ENCODE measurements at regions not wholly inside any gene's neighbourhood (a gene's known extent, or its start where the extent isn't known, plus 50 kb on each side); places are given as distances from the start of the nearest gene placed in this dataset.

DNA sequence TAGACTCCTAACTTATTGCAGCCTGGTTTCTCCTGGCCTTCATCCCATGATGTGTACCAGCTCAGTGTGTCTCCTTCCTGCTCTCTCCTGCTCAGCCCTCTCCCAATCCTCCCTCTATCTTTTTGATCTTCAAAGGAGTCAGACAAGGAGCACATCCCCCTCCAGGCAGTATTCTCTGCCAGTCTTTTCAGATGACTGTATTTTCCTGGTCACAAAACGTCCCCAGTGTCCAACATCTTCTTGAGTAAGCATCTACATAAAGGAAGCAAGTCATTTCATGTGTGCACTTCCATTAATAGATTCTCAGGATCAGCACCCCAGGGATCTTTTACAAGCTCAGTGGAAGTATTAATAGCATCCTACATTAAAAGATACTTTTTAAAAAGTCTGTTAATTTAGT, 148.9 kb upstream of the THBS1 start:
- peak in 1 of 4 experiments; percentile 48 for DNase-seq

DNA sequence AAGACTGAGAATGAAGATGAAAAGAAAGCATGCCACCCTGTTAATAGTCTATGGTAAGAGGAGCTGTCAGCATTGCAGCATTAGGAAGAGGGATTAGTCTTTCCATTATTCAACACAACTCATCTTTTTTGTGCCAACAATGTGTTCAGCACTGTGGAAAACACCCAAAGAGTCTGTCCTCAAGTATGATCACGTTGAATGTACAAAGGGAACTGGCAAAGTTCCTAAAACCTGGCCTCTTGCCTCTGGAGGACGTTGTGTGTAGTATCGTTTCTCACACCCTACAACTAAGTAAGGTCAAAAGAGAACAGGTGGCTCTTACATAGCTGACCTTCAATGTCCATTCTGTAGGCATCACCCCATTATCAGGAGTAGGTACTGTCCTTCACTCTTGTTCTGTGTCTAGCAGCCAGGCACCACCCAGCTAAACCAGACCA, 147.9 kb upstream of the THBS1 start:
- DNase-seq: peak in 1 of 4 experiments; percentile 34

DNA sequence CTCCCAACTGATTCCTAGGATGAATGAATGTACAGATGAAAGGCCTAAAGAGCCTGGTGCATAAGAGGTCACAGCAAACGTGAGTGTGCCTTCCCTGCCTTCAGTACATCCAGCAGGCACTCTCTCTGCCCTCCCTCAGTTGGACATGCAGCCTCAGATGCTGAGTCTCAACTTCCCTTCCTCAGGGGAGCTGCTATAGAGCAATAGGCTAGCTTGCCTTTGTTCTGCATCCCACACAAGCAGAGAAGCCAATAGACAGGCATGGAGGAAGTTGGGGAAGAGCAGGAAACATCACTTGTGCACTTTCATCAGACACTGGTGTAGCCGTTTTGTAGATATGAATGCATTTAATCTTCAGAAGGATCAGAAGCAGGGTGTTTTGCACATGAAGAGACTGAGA, 147.5 kb upstream of the THBS1 start:
- DNase-seq: peak; percentile 73 to 89 (median 84)

DNA sequence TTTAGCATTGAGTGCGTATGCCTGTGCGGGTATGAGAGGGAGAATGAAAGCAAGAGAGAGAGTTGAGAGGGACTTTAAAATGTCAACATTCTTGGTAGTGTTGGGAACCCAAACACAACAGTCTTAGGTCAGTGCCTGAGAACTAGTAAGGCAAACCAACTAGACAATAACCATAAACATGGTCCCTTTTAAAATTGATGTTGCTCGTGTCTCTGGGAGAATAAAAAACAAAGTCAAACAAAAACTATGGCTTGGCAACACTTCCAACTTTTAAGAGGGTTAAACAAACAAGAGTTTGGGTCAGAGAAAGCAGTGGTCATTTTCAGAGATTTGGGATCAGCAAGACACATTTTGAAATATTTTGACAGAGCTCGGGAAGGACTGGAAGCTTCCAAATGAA, 146.7 kb upstream of the THBS1 start:
- no peak for DNase-seq

DNA sequence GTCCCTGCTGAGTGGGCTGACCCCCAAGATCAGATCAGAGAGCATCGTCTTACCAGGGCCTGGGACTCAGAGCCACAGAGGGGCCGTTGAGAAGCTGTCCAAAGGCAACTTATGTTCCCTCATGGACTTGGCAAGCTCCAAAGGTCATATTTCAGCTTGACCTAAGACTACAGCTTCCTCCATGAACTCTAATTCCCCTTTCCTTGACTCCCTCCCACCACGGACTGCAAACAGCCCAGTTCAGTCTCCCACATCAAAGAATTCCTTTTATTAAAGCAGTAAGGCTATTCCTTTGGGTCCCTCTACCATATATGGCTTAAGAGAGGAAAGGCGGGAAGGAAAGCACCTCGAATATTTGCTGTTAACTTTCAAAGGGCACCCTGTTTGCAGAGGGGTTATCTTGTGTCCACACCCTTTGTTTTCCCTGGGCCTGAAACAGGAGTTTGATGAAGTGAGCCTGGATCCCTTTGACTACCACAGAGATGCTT, 146.1 kb upstream of the THBS1 start:
- DNase-seq: peak in 3 of 4 experiments; percentile 49 to 62 (median 57)

DNA sequence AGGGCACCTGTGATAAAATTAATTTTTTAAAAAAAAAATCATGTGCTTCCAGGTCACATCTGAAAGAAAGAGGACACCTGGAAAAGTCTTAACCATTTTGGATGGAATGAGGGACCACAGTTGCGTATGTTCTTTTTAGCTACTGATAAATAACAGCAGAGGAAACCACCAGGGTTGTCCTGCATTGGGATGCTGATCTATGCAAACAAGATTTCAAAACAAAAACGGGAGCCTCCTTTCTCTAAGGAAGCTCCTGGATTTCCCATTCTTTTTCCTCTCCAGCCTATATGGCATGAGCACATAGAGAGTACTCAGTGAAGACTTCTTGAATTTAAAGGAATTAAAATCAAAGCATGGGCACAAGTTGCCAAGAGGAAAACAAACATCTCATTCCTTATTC, 145.6 kb upstream of the THBS1 start:
- no peak for DNase-seq

DNA sequence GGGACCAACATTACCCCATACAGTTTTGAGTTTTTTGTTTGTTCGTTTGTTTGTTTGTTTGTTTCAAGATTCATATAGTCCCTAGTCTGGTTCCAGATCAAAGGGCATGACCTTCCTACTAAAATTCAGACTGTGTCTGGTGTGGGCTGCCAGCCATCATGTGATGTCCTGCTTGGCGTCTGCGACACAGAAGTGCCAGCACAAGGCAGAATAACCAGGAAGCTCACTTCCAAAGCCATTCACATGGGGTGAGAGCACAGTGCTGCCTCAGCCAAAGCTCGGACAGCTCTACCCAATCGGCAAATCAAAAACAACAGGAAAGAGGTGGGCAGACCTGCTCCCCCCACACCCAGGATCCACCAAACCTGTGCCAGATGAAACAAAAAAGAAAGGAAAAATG, 142.6 kb upstream of the THBS1 start:
- peak; percentile 73 to 85 (median 84) for DNase-seq

DNA sequence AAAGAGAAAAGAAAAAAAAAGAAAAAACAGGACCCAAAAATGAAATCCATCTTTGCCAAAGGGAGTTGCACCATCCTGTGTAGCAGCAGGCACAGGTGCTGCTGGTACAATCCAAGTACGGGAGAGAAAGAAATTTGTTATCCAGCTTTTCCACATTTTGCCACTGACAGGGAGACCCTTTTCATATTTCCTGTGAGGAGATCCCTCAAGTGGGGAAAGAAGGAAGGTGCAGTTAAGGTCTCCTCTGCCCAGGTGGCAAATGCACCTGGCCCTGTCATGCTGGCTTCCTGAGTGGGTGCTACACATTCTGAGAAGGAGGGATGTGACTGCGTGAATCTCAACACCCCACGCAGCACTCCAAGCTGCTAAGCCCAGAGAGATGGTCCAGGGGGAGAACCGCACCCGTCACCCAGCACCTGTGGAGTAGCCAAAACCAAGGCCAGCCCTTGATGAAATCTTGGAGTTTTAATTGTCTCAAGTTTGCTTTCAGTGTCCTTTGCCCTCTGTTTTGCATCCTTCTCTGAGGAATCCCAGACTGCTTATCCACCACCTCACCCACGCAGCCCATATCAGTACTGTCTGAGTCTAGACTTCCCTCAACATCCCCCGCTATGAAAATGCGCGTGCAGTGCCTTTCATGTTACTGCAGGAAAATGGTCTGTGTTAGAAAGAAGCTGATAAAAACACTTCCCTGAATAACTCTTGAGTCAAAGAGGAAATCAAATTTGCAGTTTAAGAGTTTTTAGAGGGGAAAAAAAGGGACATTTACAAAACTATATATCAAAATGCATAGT, 141.9 kb upstream of the THBS1 start:
- DNase-seq: peak; percentile 65 to 85 (median 83)

DNA sequence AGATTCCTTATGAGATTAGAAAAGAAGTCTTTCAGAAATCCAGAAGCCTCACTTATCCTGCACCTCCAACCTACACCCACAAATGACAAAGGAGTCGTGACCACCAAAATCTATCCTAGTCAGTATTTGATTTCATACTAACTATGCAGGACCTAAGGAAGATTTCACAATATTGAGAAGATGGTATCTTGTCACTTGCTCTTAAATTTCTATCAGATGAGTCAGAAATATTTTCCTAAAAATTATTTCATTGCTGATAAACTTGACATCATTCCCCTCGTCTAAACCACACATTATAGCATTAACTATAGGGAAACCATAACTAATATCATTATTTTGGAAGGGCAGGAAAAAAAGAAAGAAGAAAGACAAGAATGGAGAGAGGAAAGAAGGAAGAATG, 138.0 kb upstream of the THBS1 start:
- DNase-seq: no peak

DNA sequence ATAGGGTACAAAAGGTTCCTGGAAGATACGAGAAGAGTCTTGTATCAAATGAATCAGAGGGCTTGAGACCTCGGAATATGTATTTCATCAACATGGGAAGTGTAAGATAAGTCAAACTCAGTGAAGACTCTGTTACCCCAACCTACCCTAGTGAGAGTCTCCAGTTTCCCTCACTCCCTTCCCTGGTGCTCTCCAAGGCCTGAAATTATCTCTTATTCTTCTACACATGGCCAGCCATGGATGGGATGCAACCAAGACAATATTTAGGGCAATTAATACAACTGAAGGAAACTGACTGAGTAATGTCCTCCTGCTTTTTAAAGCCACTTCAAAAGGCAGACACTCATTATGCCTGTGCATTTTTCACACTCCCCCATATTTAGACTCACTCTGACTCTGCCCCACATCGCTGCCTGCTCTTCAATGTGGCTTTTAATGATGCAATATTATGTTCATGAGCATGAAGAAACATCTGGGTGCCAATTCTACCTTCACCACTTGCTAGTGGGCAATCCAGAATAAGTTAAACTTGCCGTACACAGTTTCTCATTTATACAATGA, 137.1 kb upstream of the THBS1 start:
- DNase-seq: no peak

DNA sequence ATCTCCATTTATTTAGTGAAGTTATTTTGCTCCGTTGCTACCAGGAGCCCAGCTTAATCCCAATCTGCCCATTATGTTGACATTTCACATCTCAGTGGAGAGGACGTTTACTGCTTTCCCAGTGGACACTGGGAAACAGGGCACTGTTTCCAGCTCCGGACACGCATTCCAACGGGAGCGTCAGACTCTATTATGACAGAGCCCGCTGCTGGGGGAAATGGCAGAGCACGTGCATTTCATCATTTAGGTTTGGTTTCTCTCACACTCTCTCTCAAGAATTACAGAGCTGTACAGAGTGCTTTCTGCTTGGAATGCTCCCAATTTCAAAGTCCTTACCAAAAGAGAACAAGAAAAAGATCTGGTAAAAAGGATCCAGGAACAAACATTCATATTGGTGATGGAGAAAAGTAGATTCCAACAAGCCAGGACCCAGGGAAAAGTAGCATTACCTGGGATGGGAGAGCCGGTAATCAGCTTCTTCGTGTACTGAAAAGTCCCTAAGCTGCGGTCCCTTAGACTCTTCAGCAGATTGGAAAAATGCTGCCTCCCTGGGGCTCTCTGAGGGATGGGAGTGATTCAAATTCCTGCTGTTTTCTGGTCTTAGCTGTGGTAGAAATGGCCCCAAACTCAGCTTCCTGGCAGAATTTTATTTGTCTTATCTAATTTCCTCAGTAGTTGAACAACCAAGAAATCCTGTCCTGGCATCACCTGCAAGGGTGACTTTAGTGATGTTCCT, 136.0 kb upstream of the THBS1 start:
- no peak for DNase-seq

DNA sequence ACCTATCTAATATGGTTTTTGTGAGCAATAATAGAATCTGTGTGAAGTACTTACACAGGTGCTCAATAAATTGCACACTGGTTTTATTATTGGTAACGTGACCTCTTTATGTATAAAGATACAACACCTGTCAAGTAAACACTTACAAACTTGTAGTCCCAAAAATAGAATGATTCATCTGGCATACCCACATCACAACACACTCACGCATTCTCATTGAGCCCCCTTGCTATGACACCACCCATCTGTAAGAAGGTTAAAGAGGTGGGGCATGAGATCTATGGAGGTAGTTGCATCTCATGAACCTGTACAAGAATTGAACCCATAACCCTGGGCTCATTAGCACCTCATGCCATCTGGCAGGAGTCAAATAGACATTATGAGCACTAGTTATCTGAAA, 134.9 kb upstream of the THBS1 start:
- no peak for DNase-seq

DNA sequence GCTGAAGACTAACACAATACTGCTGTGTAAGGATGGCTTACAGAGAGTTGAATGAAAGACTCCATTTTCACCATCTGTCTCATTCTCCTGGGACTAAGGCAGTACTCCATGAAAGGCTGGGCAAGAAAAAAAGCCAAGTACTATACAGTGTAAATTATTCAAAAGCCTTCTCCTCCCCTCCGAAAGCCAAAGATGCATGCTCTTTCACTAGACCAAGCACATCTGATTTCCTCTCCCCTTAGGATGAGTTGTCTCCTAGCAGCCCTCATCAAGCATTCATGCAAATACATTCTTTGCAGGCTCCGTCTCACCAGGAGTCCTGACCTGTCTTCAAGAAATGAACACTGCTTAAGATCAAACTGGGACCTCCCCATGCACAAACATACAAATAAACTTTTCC, 133.5 kb upstream of the THBS1 start:
- DNase-seq: no peak

DNA sequence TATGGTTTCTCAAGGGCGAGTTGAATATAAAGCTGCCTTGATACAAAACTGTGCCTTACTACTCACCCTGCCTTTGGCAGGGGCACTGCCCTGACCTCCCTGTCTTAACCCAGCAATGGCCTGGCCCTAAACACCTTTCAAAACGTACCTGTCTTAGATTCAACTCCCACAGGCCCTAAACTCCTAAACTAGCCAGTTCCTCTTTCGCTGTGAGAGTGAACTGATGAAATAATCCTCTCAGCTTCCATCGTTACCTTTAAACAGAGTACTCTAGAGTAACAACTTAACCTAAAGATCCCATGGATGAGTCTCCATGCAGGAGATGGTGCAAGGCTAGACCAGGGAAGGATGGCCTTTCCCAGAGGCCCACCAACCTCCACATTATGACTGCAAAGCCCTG, 133.0 kb upstream of the THBS1 start:
- no peak for DNase-seq

DNA sequence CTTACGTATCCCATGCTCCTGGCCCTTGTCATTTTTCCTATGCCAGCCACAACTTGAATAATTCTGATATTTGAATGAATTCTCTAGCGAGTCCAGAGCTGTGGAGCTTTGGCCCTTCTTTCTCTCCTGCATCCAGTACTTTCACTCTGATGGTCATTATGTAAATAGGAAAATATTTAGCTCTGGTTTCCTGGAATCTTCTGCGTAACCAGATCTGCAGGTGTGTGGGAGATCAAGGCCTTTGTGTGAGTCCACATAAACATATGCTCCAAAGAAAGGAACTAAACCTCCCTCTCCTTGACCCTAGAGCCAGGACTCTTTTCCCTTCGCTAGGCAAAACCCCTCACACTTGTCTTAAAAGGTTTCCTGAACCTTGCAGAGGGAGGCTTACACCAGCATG, 132.5 kb upstream of the THBS1 start:
- DNase-seq: no peak

DNA sequence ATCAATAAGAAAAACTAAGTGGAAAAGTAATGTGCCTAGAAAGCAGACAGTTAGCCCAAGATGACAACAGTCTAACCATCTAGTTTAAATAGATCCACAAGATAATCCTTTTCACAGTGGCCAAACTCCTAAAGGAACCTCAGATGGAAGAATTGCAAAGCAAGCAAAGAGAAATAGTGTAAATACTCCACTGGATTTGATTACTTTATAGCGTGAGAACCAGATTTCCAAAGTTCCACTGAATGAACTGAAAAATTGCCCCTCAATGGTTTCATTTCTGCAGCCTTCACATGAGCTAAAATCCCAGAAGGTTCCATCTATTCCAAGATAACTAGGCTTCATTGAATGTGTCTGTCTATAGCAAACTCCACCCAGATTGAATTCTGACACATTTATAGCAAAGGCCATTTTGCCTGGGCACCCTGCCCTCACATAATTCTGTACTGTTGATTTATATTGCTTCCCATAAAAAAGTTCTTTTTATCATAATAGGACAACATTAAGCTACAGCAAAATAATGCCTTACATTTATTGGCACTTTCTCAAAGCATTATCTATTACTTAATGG, 129.7 kb upstream of the THBS1 start:
- no peak for DNase-seq

DNA sequence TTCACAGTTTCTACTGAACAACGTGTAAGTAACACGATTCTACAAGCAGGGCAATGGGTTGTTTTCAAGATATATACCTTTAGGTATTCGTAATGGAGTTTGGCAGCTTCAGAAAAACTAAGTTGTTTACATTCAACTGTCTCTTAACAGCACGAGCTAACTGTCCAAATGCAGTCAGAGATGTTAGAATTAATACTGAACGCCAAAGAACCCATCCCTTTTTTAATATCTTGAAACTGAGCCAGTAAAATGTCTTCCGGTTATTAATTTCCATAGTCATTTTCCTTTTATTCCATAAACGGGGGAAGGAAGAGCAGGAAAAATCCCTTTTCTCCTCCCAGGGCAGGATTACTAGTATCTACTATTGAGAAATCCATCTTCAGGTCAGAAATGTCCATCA, 129.0 kb upstream of the THBS1 start:
- no peak for DNase-seq

DNA sequence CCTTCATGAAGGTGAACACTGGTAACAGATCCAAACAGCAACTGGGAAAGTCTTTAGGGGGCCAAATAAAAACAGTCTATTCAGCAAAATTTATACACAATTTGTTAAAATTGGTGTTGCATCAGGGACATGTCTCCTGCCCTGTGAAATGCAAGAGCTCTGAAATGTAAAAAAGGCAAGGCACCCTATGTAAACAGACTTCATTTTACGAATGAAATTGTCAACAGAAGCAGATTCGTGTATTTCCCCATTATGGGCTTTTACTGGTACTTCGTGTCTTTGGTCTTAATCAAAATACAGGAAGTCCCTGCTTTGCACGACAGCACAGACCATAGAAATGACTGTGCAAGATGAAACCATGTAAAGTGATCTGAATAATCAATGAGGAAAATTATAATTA, 127.3 kb upstream of the THBS1 start:
- DNase-seq: peak; percentile 75 to 94 (median 85)

DNA sequence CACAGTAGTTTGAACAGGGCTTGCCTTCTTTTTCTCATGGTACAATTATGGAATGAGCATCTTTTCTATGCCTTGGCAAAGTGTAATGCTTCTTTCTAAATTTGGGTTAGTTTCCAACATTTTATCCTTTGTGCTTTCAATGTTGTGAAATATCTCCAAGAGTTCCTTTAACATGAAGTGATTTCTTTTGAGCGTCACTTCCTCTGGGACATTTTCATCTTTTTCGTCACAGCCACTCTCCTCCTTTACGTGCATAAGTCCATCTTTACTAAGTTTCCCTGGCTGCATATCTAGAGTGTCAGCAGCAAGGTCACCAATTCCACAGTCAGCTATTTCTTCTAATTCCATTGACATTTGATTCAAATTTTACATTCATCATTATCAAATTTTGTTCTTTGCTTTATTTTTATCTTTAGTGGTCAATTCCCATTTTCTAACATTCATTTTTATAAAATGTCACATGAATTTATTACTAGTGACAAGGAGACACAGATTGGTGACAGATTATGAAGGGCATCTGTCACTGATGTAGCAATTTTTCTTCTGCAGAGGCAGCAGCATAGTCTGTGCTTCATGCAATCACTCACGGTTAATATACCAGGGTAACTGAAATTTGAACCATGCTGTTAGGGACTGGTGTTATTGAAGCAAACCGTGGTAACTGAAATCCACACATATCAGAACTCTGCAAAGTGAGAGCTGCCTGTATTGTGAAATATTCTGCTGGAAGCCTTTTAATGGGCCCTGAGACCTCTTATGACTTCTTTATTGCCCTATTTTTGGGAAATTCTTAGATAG, 126.5 kb upstream of the THBS1 start:
- DNase-seq: peak; percentile 51 to 85 (median 64)

DNA sequence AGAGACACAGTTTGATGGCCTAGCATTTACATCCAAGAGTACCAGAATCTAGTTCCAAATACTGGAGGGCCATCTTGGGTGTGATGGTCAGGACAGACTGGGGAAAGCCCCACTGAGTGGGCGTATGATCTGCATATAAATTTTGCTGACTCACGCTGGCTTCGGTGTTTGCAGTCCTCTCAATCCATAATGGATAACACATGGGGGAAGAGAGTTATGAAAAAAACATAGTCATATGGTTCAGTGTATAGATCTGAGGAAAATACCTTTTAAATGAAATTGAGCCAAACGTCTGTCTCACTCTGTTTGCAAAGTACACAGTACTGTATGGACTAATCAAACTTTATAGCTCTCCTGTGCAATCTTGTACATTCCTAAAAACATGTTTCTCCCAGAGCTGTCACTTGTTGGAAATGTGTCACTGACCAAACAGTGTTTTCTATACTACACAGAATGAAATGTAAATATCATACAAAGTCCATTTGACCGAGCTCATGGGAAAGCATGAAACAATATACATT, 125.3 kb upstream of the THBS1 start:
- DNase-seq: peak; percentile 23 to 55 (median 52)

DNA sequence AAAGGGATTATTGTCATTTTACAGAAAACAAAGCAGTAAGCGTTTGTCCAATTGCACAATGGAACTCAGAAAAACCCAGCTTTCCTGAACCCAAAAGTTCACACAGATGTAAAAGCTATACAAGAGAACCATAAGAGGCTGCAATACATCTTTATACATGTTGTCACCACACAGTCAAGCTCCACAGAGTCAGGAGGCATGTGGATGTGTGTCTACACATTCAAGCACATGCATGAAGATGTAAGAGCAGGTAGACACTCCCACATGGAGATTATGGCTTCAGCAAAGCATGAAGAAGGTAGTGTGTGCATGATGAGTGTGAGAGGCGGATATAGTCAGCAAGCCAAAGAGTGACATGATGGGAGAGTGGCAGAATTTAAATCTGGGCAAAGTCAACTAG, 124.7 kb upstream of the THBS1 start:
- DNase-seq: no peak

Measured in suppressor macrophage (primary cell).